PC-9 (cell line): ENCODE measurements at regions not wholly inside any gene's neighbourhood (a gene's known extent, or its start where the extent isn't known, plus 50 kb on each side); places are given as distances from the start of the nearest gene placed in this dataset.

Source experiments
- BruUV-seq: library from RNA; stranded (reverse); fragments of 400-500 nt; replicated peaks from 2 replicates; lab custom pipeline; 2021; lab: Mats Ljungman, UMichigan
- CTCF ChIA-PET: fragments of 300-600 bp; sonication (Branson Sonifier 250); formaldehyde crosslinking; loops from one replicate; lab custom pipeline; 2022; ENCODE audit warnings: antibody characterized with exemption; lab: Charles Lee
- POLR2A ChIA-PET: fragments of 300-600 bp; sonication (Branson Sonifier 250); formaldehyde crosslinking; loops from one replicate; lab custom pipeline; 2022; ENCODE audit warnings: antibody characterized with exemption; ENCODE audit not compliant: unreplicated experiment; lab: Charles Lee
- DNase-seq, 2 experiments: peaks; one replicate each; pipeline versions ENCODE4 v3.0.0 to v3.0.0-alpha.2; 2015 to 2022; ENCODE audit warnings: mixed read lengths in 1 of 2
- H2AFZ ChIP-seq: fragments of 200-600 bp; sonication (generic); 2 replicates; pipeline ENCODE4 v1.8.1; 2017; ENCODE audit warnings: antibody characterized with exemption
- H3F3A ChIP-seq: fragments of 200-600 bp; sonication (generic); 2 replicates; pipeline ENCODE4 v1.8.1; 2017; ENCODE audit warnings: antibody characterized with exemption, mild to moderate bottlenecking, low read depth; ENCODE audit not compliant: insufficient read depth
- H3K27ac ChIP-seq: fragments of 200-600 bp; sonication (generic); 2 replicates; pipeline ENCODE4 v1.6.1; 2016; ENCODE audit warnings: mixed run types
- H3K27me3 ChIP-seq: fragments of 200-600 bp; sonication (generic); 2 replicates; pipeline ENCODE4 v1.6.1; 2016; ENCODE audit warnings: low read depth, mixed run types; ENCODE audit not compliant: insufficient read depth
- H3K36me3 ChIP-seq: fragments of 200-600 bp; sonication (generic); 2 replicates; pipeline ENCODE4 v1.6.1; 2016; ENCODE audit warnings: low read depth, mixed run types
- H3K4me1 ChIP-seq: fragments of 200-600 bp; sonication (generic); replicated peaks from 2 replicates; pipeline ENCODE4 v1.6.1; 2016; ENCODE audit warnings: mixed run types; ENCODE audit not compliant: insufficient read depth
- H3K4me2 ChIP-seq: fragments of 200-600 bp; sonication (generic); 2 replicates; pipeline ENCODE4 v1.6.1; 2017; ENCODE audit warnings: mixed run types
- H3K4me3 ChIP-seq: fragments of 200-600 bp; sonication (generic); 2 replicates; pipeline ENCODE4 v1.6.1; 2016; ENCODE audit warnings: mixed run types
- H3K79me2 ChIP-seq: fragments of 200-600 bp; sonication (generic); 2 replicates; pipeline ENCODE4 v1.6.1; 2017; ENCODE audit warnings: low read depth, mixed run types
- H3K9me2 ChIP-seq: fragments of 200-600 bp; sonication (generic); 2 replicates; pipeline ENCODE4 v1.8.1; 2017; ENCODE audit warnings: mild to moderate bottlenecking; ENCODE audit not compliant: insufficient read depth
- H3K9me3 ChIP-seq: fragments of 200-600 bp; sonication (generic); 2 replicates; pipeline ENCODE4 v1.8.1; 2016; ENCODE audit warnings: low read depth; ENCODE audit not compliant: insufficient read depth
- H4K20me1 ChIP-seq: fragments of 200-600 bp; sonication (generic); 2 replicates; pipeline ENCODE4 v1.8.1; 2017; ENCODE audit not compliant: insufficient read depth
- CTCF ChIP-seq: fragments of 200-600 bp; sonication (generic); conservative IDR thresholded peaks from 2 replicates; pipeline ENCODE4 v1.6.1; 2017; ENCODE audit warnings: mixed run types, antibody characterized with exemption, mild to moderate bottlenecking, moderate library complexity
- EZH2 ChIP-seq: fragments of 200-600 bp; sonication (generic); IDR thresholded peaks from 2 replicates; pipeline ENCODE4 v1.8.0; 2017; ENCODE audit warnings: antibody characterized with exemption, low read depth
- intact Hi-C: fragments of 100-400 bp; cut with micrococcal nuclease; formaldehyde crosslinking; loops from one replicate; pipeline ENCODE4 v1.10.0; 2022; ENCODE audit not compliant: unreplicated experiment

DNA sequence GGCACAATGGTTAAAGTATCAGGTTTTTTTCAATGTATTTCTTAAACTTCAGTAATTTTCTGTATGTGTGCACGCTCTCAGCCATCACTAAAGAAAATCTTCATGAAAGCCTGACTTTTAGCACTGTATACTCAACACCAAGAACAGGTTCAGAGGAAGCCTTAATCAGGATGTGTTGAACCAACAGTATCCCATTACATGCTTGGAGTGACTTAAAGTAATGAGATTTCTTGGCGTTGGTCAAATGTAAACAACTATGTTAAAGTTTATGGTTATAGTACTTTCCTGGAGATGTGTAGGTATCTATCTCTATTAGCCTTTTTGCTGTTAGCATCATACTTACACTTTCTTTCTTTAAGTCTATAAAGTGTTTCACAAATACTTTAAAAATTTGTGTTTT lies 335.0 kb downstream of the CCER1 start:
- no peak overlapping the region for H2AFZ ChIP-seq
- BruUV-seq = no TSS peak
- ChIA-PET CTCF (no interaction called here), POLR2A (no interaction called here)
- H3K27ac ChIP-seq = no peak overlapping the region
- H3K79me2 ChIP-seq = no peaks in the 10 kb centered on the region
- H3K4me1 ChIP-seq = no peaks in the 10 kb centered on the region
- H3F3A ChIP-seq = no peaks in the 10 kb centered on the region
- H3K4me3 ChIP-seq = no peak overlapping the region
- DNase-seq = no peak
- intact Hi-C loops = no loop called here
- no peak for TF ChIP-seq EZH2
- no peak for TF ChIP-seq CTCF
- H3K9me2 ChIP-seq = no peaks in the 10 kb centered on the region; the same call in 1 of the 2 replicates
- no peaks in the 10 kb centered on the region for H3K27me3 ChIP-seq
- 0 out of 2 replicates have a peak, but pooled peaks cover 2% of the 10 kb centered on the region for H3K9me3 ChIP-seq
- H4K20me1 ChIP-seq = no peaks in the 10 kb centered on the region
- no peaks in the 10 kb centered on the region for H3K36me3 ChIP-seq
- no peak overlapping the region for H3K4me2 ChIP-seq

- H3K27ac ChIP-seq = no peak overlapping the region
- no peaks in the 10 kb centered on the region for H4K20me1 ChIP-seq
- H3F3A ChIP-seq = no peaks in the 10 kb centered on the region
- H3K27me3 ChIP-seq = no peaks in the 10 kb centered on the region
- no TSS peak for BruUV-seq
- DNase-seq = no peak
- ChIA-PET POLR2A (no interaction called here), CTCF (interaction anchor here (0.6 kb wide), 1 partner anchor 655 kb away, joined by 3 read pairs; no protein-coding TSS in a partner anchor)
- H3K9me2 ChIP-seq = no peaks in the 10 kb centered on the region; the same call in 1 of the 2 replicates
- no peak for TF ChIP-seq EZH2
- no peak for TF ChIP-seq CTCF
- no peak overlapping the region for H3K4me2 ChIP-seq
- H3K4me1 ChIP-seq = no peaks in the 10 kb centered on the region
- no peaks in the 10 kb centered on the region for H3K79me2 ChIP-seq
- no peaks in the 10 kb centered on the region for H3K36me3 ChIP-seq
- H3K9me3 ChIP-seq = 0 out of 2 replicates have a peak, but pooled peaks cover 2% of the 10 kb centered on the region
- intact Hi-C loops = no loop called here
- no peak overlapping the region for H3K4me3 ChIP-seq
- no peak overlapping the region for H2AFZ ChIP-seq
Measured at GRCh38 chr12:90618586-90618985, 336.4 kb downstream of the CCER1 start.

- Histone ChIP-seq H3K4me2 (no peak overlapping the region), H3K27ac (no peak overlapping the region), H3K9me2 (no peaks in the 10 kb centered on the region), H3K27me3 (no peaks in the 10 kb centered on the region), H2AFZ (no peak overlapping the region), H3K4me3 (no peak overlapping the region), H3K9me3 (no peaks in the 10 kb centered on the region), H4K20me1 (no peaks in the 10 kb centered on the region), H3K79me2 (no peaks in the 10 kb centered on the region), H3F3A (no peaks in the 10 kb centered on the region), H3K36me3 (no peaks in the 10 kb centered on the region), H3K4me1 (no peaks in the 10 kb centered on the region)
- TF ChIP-seq EZH2 (no peak), CTCF (no peak)
- no TSS peak for BruUV-seq
- no peak for DNase-seq
- POLR2A ChIA-PET = no interaction called here
- CTCF ChIA-PET = no interaction called here
- intact Hi-C loops = no loop called here
Measured at GRCh38 chr12:90611891-90612290, 343.1 kb downstream of the CCER1 start.
